H1 (cell line): ENCODE measurements at regions not wholly inside any gene's neighbourhood (a gene's known extent, or its start where the extent isn't known, plus 50 kb on each side); places are given as distances from the start of the nearest gene placed in this dataset.

Experiments used
- ATF3 ChIP-seq: IDR thresholded peaks from 2 replicates; pipeline ENCODE4 v1.6.1; 2011; ENCODE audit warnings: low read depth, mild to moderate bottlenecking, low read length; ENCODE audit not compliant: insufficient read depth
- BRCA1 ChIP-seq: IDR thresholded peaks from 2 replicates; pipeline ENCODE4 v1.6.1; 2012; ENCODE audit warnings: low read depth, low read length, improper control_type of control experiment
- CEBPB ChIP-seq: IDR thresholded peaks from 2 replicates; pipeline ENCODE4 v1.6.1; 2012; ENCODE audit warnings: low read depth, low read length
- CHD7 ChIP-seq: fragments of 300-600 bp; sonication (generic); IDR thresholded peaks from 2 replicates; pipeline ENCODE4 v1.7.1; 2012; ENCODE audit warnings: low read length, moderate library complexity, mild to moderate bottlenecking, inconsistent platforms; ENCODE audit not compliant: insufficient replicate concordance
- E2F6 ChIP-seq: IDR thresholded peaks from 2 replicates; pipeline ENCODE4 v1.6.1; 2012; ENCODE audit warnings: inconsistent platforms
- EGR1 ChIP-seq: IDR thresholded peaks from 2 replicates; pipeline ENCODE4 v1.6.1; 2011; ENCODE audit warnings: low read depth, low read length, borderline replicate concordance
- NRF1 ChIP-seq: IDR thresholded peaks from 2 replicates; pipeline ENCODE4 v1.6.1; 2011; ENCODE audit warnings: mild to moderate bottlenecking, low read depth, low read length, improper control_type of control experiment
- POU5F1 ChIP-seq: IDR thresholded peaks from 2 replicates; pipeline ENCODE4 v1.6.1; 2011; ENCODE audit warnings: low read depth, mild to moderate bottlenecking, low read length, moderate library complexity
- SAP30 ChIP-seq: fragments of 300-600 bp; sonication (generic); IDR thresholded peaks from 2 replicates; pipeline ENCODE4 v1.7.1; 2012; ENCODE audit warnings: low read length, moderate library complexity, mild to moderate bottlenecking, inconsistent platforms; ENCODE audit not compliant: insufficient read depth, insufficient replicate concordance
- SRF ChIP-seq: IDR thresholded peaks from 2 replicates; pipeline ENCODE4 v1.6.1; 2011; ENCODE audit warnings: mild to moderate bottlenecking, low read depth, low read length, moderate library complexity

GRCh38 chr7:91690541-91691070 is 189.9 kb downstream of the MTERF1 start (continued):
- TF ChIP-seq CHD7, result no peak
- TF ChIP-seq POU5F1, result no peak
- no peak for TF ChIP-seq NRF1
- no peak for TF ChIP-seq ATF3
- no peak for TF ChIP-seq SRF
- no peak for TF ChIP-seq E2F6
- TF ChIP-seq EGR1, result no peak
- no peak for TF ChIP-seq CEBPB
- no peak for TF ChIP-seq SAP30
- TF ChIP-seq BRCA1, result no peak
